ENCODE measurements at regions not wholly inside any gene's neighbourhood (a gene's known extent, or its start where the extent isn't known, plus 50 kb on each side); places are given as distances from the start of the nearest gene placed in this dataset.

- TF ChIP-seq ZNF292 (tag by site-specific recombination; IDR thresholded peaks at IDR 0.05; ENCODE audit: borderline replicate concordance, low read depth), result no peak
- no peak for TF ChIP-seq ZNF48 (tag by site-specific recombination; IDR thresholded peaks at IDR 0.05)
- TF ChIP-seq SP3 (tag by site-specific recombination; IDR thresholded peaks at IDR 0.05), result no peak
- no peak for TF ChIP-seq ZNF426 (tag by site-specific recombination; IDR thresholded peaks at IDR 0.05)
- TF ChIP-seq PRDM2 (tag by site-specific recombination; IDR thresholded peaks at IDR 0.05; ENCODE audit: borderline replicate concordance), result no peak
- no peak for TF ChIP-seq SCRT1 (tag by site-specific recombination; IDR thresholded peaks at IDR 0.05; ENCODE audit: borderline replicate concordance)
- no peak for TF ChIP-seq KLF8 (tag by site-specific recombination; IDR thresholded peaks at IDR 0.05)
- TF ChIP-seq REST (tag by site-specific recombination; IDR thresholded peaks at IDR 0.05), result no peak
- TF ChIP-seq ZNF23 (tag by site-specific recombination; IDR thresholded peaks at IDR 0.05; ENCODE audit: borderline replicate concordance), result no peak
- no peak for TF ChIP-seq OSR2 (tag by site-specific recombination; IDR thresholded peaks at IDR 0.05)
These were observed 521.4 kb downstream of the PRR16 start (continued) for GRCh38 chr5:120985526-120985925.

DNA sequence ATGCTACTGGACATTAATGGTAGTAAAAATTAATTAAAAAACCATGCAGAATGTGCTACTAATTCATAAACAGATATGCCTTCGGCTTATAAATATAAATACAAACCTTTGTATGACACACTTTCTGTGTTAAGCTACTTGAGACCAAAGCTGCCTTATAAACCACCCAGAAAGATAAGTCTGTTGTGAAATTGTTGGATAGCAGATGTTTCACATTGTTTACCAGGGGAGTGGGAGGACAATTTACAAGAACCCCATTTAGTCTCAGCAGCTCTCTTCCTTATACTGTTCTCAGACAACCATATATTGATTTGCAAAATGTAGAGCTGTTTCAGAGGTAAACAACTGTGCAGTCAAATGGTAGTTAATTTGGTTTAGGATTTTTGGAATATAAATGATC lies 524.4 kb downstream of the PRR16 start:
- no peaks in the 10 kb centered on the region for H3K9me3 ChIP-seq (ENCODE audit: control insufficient read depth, insufficient read depth, low read depth, low read length)
- H3K27ac ChIP-seq (ENCODE audit: extremely low read depth, low read depth, low read length), result no peak overlapping the region
- POLR2A ChIA-PET, result no interaction called here
- CTCF ChIA-PET, result no interaction called here
- TF ChIP-seq ZBTB17 (tag by site-specific recombination; IDR thresholded peaks at IDR 0.05), result no peak
- TF ChIP-seq ZNF112 (tag by site-specific recombination; IDR thresholded peaks at IDR 0.05), result no peak
- no peak for TF ChIP-seq ZNF324 (tag by site-specific recombination; IDR thresholded peaks at IDR 0.05)
- no peak for TF ChIP-seq ZNF366 (tag by site-specific recombination; conservative IDR thresholded peaks at IDR 0.05)
- no peak for TF ChIP-seq ZNF548 (tag by site-specific recombination; IDR thresholded peaks at IDR 0.05)
- TF ChIP-seq ZNF48 (tag by site-specific recombination; IDR thresholded peaks at IDR 0.05), result no peak
- no peak for TF ChIP-seq ZNF292 (tag by site-specific recombination; IDR thresholded peaks at IDR 0.05; ENCODE audit: borderline replicate concordance, low read depth)
- no peak for TF ChIP-seq REPIN1 (tag by site-specific recombination; IDR thresholded peaks at IDR 0.05; ENCODE audit: low read depth)
- H3K36me3 ChIP-seq (ENCODE audit: control insufficient read depth in 2 of 2, insufficient read depth in 1 of 2, low read length in 2 of 2), result no peaks in the 10 kb centered on the region
- H3K4me1 ChIP-seq (ENCODE audit: control insufficient read depth, insufficient read depth, low read length), result no peaks in the 10 kb centered on the region
- H3K4me3 ChIP-seq (ENCODE audit: low read depth, low read length), result no peak overlapping the region
